Testis (tissue), 2 donors: ENCODE measurements at regions not wholly inside any gene's neighbourhood (a gene's known extent, or its start where the extent isn't known, plus 50 kb on each side); places are given as distances from the start of the nearest gene placed in this dataset.

Experiments
- DNase-seq: peaks from one replicate; pipeline ENCODE4 v3.0.0-alpha.2; 2019
- H3K27ac ChIP-seq, 2 donors: fragments of 200-600 bp; sonication (generic); one replicate each; pipeline ENCODE4 v1.5.1; 2019
- H3K27me3 ChIP-seq: fragments of 200-600 bp; sonication (generic); one replicate; pipeline ENCODE4 v1.5.1; 2019
- H3K36me3 ChIP-seq: fragments of 200-600 bp; sonication (generic); one replicate; pipeline ENCODE4 v1.5.1; 2017; ENCODE audit warnings: low read depth; ENCODE audit errors: missing control alignments
- H3K4me1 ChIP-seq: fragments of 200-600 bp; sonication (generic); one replicate; pipeline ENCODE4 v1.5.1; 2019
- H3K4me3 ChIP-seq, 2 donors: fragments of 200-600 bp; sonication (generic); one replicate each; pipeline ENCODE4 v1.5.1; 2017 to 2019
- H3K9me3 ChIP-seq: fragments of 200-600 bp; sonication (generic); one replicate; pipeline ENCODE4 v1.5.1; 2017
- POLR2A ChIP-seq: fragments of 450-650 bp; IDR thresholded peaks from one replicate; pipeline ENCODE4 v1.6.1; 2017; ENCODE audit warnings: antibody characterized with exemption, mild to moderate bottlenecking, moderate library complexity
- WGBS, 2 donors: methylation state at CpG; one replicate each; pipeline ENCODE4 v1.1.5; 2018; 5-methylcytosine and 5-hydroxymethylcytosine counted together
- intact Hi-C: fragments of 100-400 bp; cut with DNase I; formaldehyde crosslinking; loops from one replicate; pipeline ENCODE4 v1.15.1; 2023; ENCODE audit warnings: low total_unique reads
- TF ChIP-seq, protein P1 (sequence below), 3 experiments: fragments of 450-650 bp in 2 of 3; fragments of 200-600 bp in 1 of 3; sonication (generic) in 1 of 3; IDR thresholded peaks; one replicate each; pipeline ENCODE4 v1.5.1; 2016 to 2019; ENCODE audit warnings: antibody characterized with exemption in 3 of 3, mild to moderate bottlenecking in 2 of 3, moderate library complexity in 1 of 3

DNA sequence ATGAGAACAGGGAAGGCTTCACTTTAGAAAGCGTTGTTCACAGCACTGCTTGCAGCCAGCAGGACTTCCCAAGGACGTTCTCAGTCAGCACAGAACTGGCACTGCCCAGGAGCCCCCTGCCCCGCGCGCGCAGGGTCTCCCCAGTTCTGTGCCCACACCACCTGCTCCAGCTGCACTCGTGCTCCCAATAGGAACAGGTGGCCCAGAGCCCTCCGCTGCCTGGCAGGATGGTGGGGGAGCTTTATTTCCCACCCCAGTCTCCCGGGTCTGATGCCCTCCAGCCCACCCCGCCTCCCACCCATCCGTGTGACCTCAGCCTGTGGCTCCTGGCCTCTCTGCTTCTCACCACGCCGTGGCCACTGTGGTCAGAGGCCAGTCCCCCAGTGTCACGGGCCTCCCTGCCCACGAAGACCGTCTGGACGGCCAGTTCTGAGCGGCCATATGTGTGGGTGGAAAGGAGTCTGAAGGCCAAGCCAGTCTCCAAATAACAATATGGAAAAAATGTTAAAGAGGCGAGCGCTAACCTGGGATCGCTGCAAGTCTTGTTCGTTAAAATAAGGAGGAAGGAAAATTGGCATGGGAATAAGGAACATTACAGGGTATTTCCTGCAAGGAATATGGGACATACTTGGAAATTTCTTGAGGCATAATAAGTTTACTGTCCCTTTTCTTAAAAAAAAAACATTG, 54.6 kb upstream of the PCSK6 start:
- Histone ChIP-seq H3K36me3 (no peaks in the 10 kb centered on the region), H3K27me3 (no peaks in the 10 kb centered on the region), H3K4me3 (no peak overlapping the region), H3K27ac (no peak overlapping the region), H3K4me1 (no peaks in the 10 kb centered on the region), H3K9me3 (no peaks in the 10 kb centered on the region)
- TF ChIP-seq, protein P1, sequence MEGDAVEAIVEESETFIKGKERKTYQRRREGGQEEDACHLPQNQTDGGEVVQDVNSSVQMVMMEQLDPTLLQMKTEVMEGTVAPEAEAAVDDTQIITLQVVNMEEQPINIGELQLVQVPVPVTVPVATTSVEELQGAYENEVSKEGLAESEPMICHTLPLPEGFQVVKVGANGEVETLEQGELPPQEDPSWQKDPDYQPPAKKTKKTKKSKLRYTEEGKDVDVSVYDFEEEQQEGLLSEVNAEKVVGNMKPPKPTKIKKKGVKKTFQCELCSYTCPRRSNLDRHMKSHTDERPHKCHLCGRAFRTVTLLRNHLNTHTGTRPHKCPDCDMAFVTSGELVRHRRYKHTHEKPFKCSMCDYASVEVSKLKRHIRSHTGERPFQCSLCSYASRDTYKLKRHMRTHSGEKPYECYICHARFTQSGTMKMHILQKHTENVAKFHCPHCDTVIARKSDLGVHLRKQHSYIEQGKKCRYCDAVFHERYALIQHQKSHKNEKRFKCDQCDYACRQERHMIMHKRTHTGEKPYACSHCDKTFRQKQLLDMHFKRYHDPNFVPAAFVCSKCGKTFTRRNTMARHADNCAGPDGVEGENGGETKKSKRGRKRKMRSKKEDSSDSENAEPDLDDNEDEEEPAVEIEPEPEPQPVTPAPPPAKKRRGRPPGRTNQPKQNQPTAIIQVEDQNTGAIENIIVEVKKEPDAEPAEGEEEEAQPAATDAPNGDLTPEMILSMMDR (IDR thresholded peaks at IDR 0.05) = no peak
- TF ChIP-seq POLR2A = no peak
- WGBS, 2 donors = 44% methylated on average over 21 to 22 of the region's 22 CpGs
- DNase-seq = no peak
- intact Hi-C loops = no loop called here

DNA sequence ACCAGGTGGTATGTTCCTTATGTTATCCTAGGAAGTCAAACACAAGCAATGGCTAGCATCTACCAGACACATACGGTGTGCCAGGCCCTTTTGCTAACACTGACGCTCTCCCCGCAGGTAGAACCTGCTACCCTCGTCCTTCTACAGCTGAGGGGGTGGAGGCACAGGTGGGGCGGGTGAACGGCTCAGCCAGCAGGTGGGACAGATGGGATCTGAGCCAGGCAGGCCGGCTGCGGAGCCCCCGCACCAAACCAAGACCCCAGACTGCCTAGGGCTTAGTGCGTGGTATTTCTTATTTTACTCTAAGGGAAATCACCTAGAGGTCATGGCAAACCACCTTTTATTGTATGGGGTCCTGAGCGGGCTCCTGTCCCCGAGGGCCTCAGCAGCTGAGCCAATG, 53.9 kb upstream of the PCSK6 start:
- H3K27ac ChIP-seq = no peak overlapping the region
- H3K9me3 ChIP-seq = no peaks in the 10 kb centered on the region
- WGBS, 2 donors = 80 to 84% methylated on average over 9 to 12 of the region's 12 CpGs
- DNase-seq = no peak
- TF ChIP-seq, protein P1 (IDR thresholded peaks at IDR 0.05) = no peak
- TF ChIP-seq POLR2A = no peak
- no peaks in the 10 kb centered on the region for H3K4me1 ChIP-seq
- H3K36me3 ChIP-seq = no peaks in the 10 kb centered on the region
- intact Hi-C loops = no loop called here
- H3K27me3 ChIP-seq = no peaks in the 10 kb centered on the region
- H3K4me3 ChIP-seq = no peak overlapping the region

DNA sequence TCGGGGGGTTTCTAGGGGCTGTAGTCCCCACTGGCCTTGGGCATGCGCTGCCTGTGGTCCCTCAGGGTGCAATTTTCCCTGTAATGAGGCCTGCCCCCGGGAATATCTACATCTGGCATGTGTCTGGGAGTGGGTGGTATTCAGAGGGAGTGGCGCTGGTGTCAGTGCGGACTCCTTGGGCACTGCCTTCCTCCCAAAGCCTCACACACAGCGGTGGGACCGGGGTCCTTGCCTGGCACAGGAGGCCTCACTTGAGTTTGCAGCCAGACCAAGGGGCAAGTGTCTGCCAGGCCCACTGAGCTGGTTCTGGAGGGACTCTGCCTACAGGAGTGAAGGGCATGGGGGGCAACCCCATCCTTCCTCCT, 53.5 kb upstream of the PCSK6 start:
- Histone ChIP-seq H3K4me1 (no peaks in the 10 kb centered on the region), H3K9me3 (no peaks in the 10 kb centered on the region), H3K27ac (no peak overlapping the region), H3K4me3 (no peak overlapping the region), H3K27me3 (no peaks in the 10 kb centered on the region), H3K36me3 (no peaks in the 10 kb centered on the region)
- intact Hi-C loops = no loop called here
- 72 to 73% methylated on average over 6 to 7 of the region's 7 CpGs for WGBS, 2 donors
- TF ChIP-seq, protein P1 (IDR thresholded peaks at IDR 0.05) = no peak
- DNase-seq = no peak

DNA sequence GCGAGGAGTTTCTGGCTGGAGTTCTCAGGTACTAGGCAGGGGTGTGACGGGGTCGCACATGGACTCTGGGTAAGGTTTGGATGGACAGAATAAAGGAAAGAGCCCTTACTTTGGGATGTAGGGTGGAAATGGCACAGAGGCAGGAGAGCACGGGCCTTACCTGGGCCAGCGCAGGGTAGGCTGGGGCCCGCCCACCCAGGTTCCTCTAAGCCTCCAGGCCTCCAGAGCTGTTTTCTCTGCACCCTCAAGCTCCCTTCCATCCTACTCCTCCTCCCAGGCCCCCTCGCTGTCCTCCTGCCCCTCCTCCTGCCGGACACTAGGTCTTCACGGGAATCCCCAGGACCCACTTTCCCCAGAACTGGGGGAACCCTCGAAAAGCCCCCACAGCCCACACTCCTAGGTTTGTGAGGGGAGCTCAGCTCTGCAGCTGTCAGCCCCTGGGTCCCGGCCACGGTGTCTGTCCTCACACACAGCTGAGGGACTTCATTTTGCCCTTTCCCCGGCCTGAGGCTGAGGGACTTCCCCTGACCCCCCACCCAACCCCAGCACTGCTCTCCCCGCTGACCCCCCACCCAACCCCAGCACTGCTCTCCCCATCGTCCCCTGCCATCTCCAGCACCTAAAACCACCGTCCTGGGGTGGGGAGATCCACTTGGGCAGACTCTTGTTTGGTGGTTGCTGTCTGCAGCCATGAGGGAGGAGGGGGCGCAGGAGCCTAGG, 53.0 kb upstream of the PCSK6 start:
- Histone ChIP-seq H3K4me1 (peaks cover 3% of the 10 kb centered on the region), H3K27ac (no peak overlapping the region), H3K4me3 (no peak overlapping the region), H3K27me3 (no peaks in the 10 kb centered on the region), H3K36me3 (no peaks in the 10 kb centered on the region), H3K9me3 (no peaks in the 10 kb centered on the region)
- 83 to 90% methylated on average over 14 to 17 of the region's 17 CpGs for WGBS, 2 donors
- intact Hi-C loops = no loop called here
- no peak for TF ChIP-seq POLR2A
- TF ChIP-seq, protein P1 (IDR thresholded peaks at IDR 0.05) = no peak
- DNase-seq = peak; percentile 30
